Calu3 (cell line): ENCODE measurements at regions not wholly inside any gene's neighbourhood (a gene's known extent, or its start where the extent isn't known, plus 50 kb on each side); places are given as distances from the start of the nearest gene placed in this dataset.

ENCODE experiments used
- BruUV-seq: library from RNA; stranded (reverse); fragments of 400-500 nt; replicated peaks from 2 replicates; lab custom pipeline; 2021; lab: Mats Ljungman, UMichigan
- CTCF ChIA-PET: fragments of 300-600 bp; sonication (Branson Sonifier 250); formaldehyde crosslinking; loops from one replicate; lab custom pipeline; 2022; ENCODE audit warnings: antibody characterized with exemption; lab: Charles Lee
- DNase-seq: peaks from one replicate; pipeline ENCODE4 v3.0.0; 2022
- H3K27ac Mint-ChIP-seq: one replicate; pipeline ENCODE4 v1.8.0; 2022; ENCODE audit warnings: mixed read lengths; ENCODE audit not compliant: unreplicated experiment
- H3K27me3 Mint-ChIP-seq: one replicate; pipeline ENCODE4 v1.8.0; 2022; ENCODE audit warnings: mixed read lengths; ENCODE audit not compliant: unreplicated experiment
- H3K36me3 Mint-ChIP-seq: one replicate; pipeline ENCODE4 v1.8.0; 2022; ENCODE audit warnings: mild to moderate bottlenecking, moderate library complexity, mixed read lengths; ENCODE audit not compliant: insufficient read depth, unreplicated experiment
- H3K4me1 Mint-ChIP-seq: one replicate; pipeline ENCODE4 v1.8.0; 2022; ENCODE audit warnings: mild to moderate bottlenecking, low read depth, mixed read lengths; ENCODE audit not compliant: unreplicated experiment
- H3K4me3 Mint-ChIP-seq: one replicate; pipeline ENCODE4 v1.8.0; 2022; ENCODE audit warnings: mild to moderate bottlenecking, low read depth, moderate library complexity, mixed read lengths; ENCODE audit not compliant: unreplicated experiment
- H3K9me3 Mint-ChIP-seq: one replicate; pipeline ENCODE4 v1.8.0; 2022; ENCODE audit warnings: low read depth, mixed read lengths; ENCODE audit not compliant: unreplicated experiment
- intact Hi-C: fragments of 100-400 bp; cut with micrococcal nuclease; formaldehyde crosslinking; loops from one replicate; pipeline ENCODE4 v1.10.0; 2022; ENCODE audit not compliant: unreplicated experiment
- TF ChIP-seq, protein P1 (sequence below): fragments of 200-600 bp; IDR thresholded peaks from one replicate; pipeline ENCODE4 v1.8.0; 2022; ENCODE audit warnings: antibody characterized with exemption; ENCODE audit not compliant: unreplicated experiment

DNA sequence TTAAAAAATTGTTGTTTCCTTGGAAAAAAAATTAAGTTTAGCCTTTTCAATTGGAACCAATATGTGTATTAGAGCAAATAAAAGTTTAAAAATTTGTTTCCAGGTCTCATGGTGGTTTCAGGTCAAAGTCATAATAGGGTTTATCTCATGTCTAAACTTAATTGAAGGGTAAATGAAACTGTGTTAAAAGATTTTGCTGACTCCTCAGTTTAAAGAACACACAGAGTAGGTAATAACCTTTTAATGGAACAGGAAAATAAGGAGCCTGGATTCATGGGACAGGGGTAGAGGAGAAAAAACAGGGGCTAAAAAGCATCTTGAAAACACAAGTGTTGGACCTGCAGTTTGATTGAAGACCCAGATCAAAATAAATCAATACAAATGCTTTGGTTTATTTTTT is 190.6 kb downstream of the MFSD1 start:
- Mint-ChIP-seq H3K9me3 (no peaks in the 10 kb centered on the region), H3K27me3 (no peaks in the 10 kb centered on the region), H3K36me3 (no peaks in the 10 kb centered on the region), H3K27ac (no peak overlapping the region), H3K4me1 (peaks cover 8% of the 10 kb centered on the region), H3K4me3 (no peak overlapping the region)
- TF ChIP-seq, protein P1, sequence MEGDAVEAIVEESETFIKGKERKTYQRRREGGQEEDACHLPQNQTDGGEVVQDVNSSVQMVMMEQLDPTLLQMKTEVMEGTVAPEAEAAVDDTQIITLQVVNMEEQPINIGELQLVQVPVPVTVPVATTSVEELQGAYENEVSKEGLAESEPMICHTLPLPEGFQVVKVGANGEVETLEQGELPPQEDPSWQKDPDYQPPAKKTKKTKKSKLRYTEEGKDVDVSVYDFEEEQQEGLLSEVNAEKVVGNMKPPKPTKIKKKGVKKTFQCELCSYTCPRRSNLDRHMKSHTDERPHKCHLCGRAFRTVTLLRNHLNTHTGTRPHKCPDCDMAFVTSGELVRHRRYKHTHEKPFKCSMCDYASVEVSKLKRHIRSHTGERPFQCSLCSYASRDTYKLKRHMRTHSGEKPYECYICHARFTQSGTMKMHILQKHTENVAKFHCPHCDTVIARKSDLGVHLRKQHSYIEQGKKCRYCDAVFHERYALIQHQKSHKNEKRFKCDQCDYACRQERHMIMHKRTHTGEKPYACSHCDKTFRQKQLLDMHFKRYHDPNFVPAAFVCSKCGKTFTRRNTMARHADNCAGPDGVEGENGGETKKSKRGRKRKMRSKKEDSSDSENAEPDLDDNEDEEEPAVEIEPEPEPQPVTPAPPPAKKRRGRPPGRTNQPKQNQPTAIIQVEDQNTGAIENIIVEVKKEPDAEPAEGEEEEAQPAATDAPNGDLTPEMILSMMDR = no peak
- intact Hi-C loops = no loop called here
- no peak for DNase-seq
- BruUV-seq = no TSS peak
- CTCF ChIA-PET = no interaction called here

DNA sequence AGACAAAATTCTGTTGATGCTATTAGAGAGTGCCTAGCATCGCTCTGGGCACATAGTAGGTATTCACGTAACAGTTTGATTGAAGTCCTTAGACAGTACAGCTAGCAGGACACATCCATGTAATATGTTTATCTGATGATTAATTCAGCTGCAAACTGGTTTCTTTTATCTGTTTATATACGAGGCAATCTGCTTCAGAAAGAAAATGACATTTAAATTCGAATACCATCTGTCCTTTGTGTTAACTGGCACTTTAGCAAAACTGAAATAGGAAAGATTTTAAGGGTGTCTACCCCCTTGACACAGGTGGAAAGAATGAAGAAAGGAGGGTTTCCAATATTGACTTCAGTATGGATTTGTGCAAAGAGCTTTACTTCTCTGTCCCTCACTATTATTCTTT is 192.5 kb downstream of the MFSD1 start:
- Mint-ChIP-seq H3K27ac (no peak overlapping the region), H3K27me3 (no peaks in the 10 kb centered on the region), H3K4me3 (no peak overlapping the region), H3K36me3 (no peaks in the 10 kb centered on the region), H3K9me3 (no peaks in the 10 kb centered on the region), H3K4me1 (peaks cover 8% of the 10 kb centered on the region)
- no peak for DNase-seq
- intact Hi-C loops = no loop called here
- CTCF ChIA-PET = no interaction called here
- TF ChIP-seq, protein P1 = no peak
- no TSS peak for BruUV-seq

DNA sequence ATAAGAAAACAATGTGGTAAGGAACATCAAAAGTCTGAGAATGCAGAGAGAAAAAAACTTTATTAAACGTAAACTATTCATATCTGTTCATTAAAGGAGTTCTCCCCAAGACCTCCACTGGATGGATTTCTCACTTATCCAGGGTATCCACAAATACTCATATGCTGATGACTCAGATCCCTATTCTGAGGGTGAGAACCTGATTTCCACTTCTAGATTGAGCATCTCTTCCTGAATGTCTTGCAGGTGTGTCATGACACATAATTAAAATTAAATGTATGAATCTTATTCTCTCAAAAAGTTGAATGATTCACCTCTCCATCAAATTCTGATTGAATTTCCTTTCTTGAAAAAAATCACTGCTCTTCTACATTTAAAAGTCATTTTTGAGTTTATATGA is 199.9 kb downstream of the MFSD1 start:
- DNase-seq = no peak
- no peaks in the 10 kb centered on the region for H3K4me1 Mint-ChIP-seq
- no peaks in the 10 kb centered on the region for H3K27me3 Mint-ChIP-seq
- no peaks in the 10 kb centered on the region for H3K36me3 Mint-ChIP-seq
- CTCF ChIA-PET = no interaction called here
- no TSS peak for BruUV-seq
- H3K27ac Mint-ChIP-seq = no peak overlapping the region
- intact Hi-C loops = no loop called here
- H3K9me3 Mint-ChIP-seq = no peaks in the 10 kb centered on the region
- H3K4me3 Mint-ChIP-seq = no peak overlapping the region
- TF ChIP-seq, protein P1 = no peak

DNA sequence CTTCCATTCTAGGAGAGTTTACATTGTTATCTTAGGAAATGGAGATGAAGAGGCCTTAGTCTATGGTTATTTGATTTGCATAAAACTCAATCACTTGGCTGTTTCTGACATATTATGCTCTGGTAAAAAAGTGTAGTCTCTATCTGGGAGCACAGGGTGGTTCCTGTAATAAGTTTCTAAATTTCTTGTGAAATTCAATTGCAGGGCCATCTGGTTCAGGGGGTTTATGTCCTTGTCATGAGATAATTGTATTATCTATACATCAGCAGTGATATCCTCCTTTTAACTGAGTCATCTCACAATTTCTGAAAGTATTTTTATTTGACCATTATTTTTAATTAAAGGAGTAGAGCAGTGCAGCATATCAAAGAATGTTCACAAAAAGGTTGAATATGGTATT is 203.3 kb downstream of the MFSD1 start:
- CTCF ChIA-PET = no interaction called here
- Mint-ChIP-seq H3K27me3 (no peaks in the 10 kb centered on the region), H3K9me3 (no peaks in the 10 kb centered on the region), H3K36me3 (no peaks in the 10 kb centered on the region), H3K4me3 (no peak overlapping the region), H3K27ac (no peak overlapping the region), H3K4me1 (no peaks in the 10 kb centered on the region)
- no peak for DNase-seq
- intact Hi-C loops = no loop called here
- BruUV-seq = no TSS peak
- TF ChIP-seq, protein P1 = no peak

DNA sequence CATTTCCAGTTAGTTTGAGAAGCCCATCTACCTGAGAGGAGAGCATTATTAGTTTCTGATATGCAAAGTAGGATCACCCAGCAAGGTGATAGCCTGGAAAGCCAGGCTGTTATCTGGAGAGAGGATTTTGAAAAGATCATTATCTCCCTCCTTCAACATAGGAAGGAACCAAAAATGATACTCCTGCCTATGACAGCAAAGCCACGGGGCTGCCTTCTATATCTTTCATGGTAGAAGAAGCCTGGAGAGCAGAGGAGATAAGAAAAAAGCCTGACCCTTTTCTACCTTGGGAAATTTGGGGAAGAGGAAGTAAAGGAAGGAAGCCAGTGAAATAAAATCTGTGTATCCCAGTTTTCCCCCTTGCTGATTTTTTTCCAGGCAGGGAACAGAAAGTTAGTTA is 205.5 kb downstream of the MFSD1 start:
- no peaks in the 10 kb centered on the region for H3K36me3 Mint-ChIP-seq
- TF ChIP-seq, protein P1 = no peak
- no peak overlapping the region for H3K27ac Mint-ChIP-seq
- no peaks in the 10 kb centered on the region for H3K9me3 Mint-ChIP-seq
- CTCF ChIA-PET = no interaction called here
- H3K4me3 Mint-ChIP-seq = no peak overlapping the region
- BruUV-seq = no TSS peak
- H3K4me1 Mint-ChIP-seq = no peaks in the 10 kb centered on the region
- no peaks in the 10 kb centered on the region for H3K27me3 Mint-ChIP-seq
- intact Hi-C loops = no loop called here
- no peak for DNase-seq
